ENCODE measurements at regions not wholly inside any gene's neighbourhood (a gene's known extent, or its start where the extent isn't known, plus 50 kb on each side); places are given as distances from the start of the nearest gene placed in this dataset.

DNA sequence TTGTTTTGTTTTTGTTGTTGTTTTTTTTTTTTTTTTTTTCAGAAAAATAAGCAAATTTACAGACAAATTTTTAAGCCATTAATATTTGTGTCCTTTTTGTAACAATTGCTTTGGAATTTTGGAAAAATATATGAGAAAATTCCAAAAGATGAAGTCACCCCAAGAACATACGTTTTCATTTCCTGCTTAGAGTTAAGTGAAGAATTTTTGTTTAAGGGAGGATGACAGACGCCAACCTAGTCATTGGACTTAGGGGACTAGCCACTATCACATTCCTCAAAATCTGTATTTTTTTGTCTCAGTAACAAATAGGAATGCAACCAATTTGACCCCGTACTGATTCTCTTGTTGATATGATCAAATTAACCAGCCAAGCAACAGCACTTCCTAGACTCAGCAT, 433.9 kb upstream of the SLC30A5 start:
- H3K4me2 ChIP-seq: no peak overlapping the region
- H3K4me1 ChIP-seq: peaks cover 0 to 8% (median 5%) of the 10 kb centered on the region in 10 experiments; a peak in 5 of 20 replicates
- H4K20me1 ChIP-seq: no peaks in the 10 kb centered on the region
- no peak for TF ChIP-seq Cebpa-rat (IDR thresholded peaks at IDR 0.05)
- H3K9ac ChIP-seq: no peak overlapping the region
- no peaks in the 10 kb centered on the region for H3K9me3 ChIP-seq (replicated peaks in 1 of 11)
- no peak overlapping the region for H3K27ac ChIP-seq
- no peak overlapping the region for H3K4me3 ChIP-seq
- H3K36me3 ChIP-seq: no peaks in the 10 kb centered on the region
- H3K27me3 ChIP-seq: no peaks in the 10 kb centered on the region

DNA sequence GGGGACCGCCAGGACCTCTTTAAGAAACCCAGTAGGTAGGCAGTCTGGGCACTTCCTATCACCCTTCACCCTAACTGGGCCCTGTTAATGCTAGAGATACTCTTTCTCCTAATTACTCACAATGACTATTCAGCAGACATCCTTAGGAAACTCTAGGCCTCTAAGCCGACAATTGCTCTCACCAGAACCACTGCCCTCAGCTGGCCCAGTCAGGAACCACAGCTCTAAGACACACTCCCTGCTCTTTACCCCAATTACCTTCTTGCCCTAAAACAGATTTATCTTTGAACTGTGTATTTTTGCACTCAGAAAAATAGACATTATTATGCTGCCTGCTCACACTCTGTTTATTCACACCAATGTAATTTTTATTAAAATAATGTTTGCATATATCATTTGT, 432.6 kb upstream of the SLC30A5 start:
- Histone ChIP-seq H3K4me2 (no peak overlapping the region), H3K4me1 (peaks cover 0 to 8% (median 5%) of the 10 kb centered on the region in 10 experiments; a peak in 5 of 20 replicates), H3K27ac (no peak overlapping the region), H3K36me3 (no peaks in the 10 kb centered on the region), H3K9ac (no peak overlapping the region), H4K20me1 (no peaks in the 10 kb centered on the region), H3K9me3 (replicated peaks in 1 of 11) (no peaks in the 10 kb centered on the region), H3K4me3 (no peak overlapping the region), H3K27me3 (no peaks in the 10 kb centered on the region)
- no peak for TF ChIP-seq Cebpa-rat (IDR thresholded peaks at IDR 0.05)

DNA sequence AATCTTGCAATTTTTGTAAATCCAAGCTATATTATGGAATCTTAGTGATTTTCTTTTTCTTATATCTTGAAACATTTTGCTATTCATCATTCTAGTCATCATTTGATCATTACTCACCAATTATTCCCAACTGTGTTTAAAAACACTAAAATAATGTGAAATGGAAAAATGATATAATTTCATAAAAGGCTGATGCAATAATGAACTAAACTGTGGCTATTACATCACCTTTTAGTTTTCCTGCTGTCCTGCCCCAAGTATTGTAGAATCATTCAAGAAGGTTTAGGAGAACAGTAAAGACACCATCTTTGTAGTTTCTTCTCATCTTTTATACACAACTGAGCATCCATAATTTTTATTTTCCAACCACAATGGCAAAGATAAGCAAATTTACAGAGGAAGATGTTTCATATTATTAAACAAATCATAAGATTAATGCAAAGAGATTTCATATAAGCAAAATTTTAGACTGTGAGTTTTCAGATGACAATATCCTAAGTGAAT, 431.0 kb upstream of the SLC30A5 start:
- no peak overlapping the region for H3K4me3 ChIP-seq
- peaks cover 0 to 8% (median 5%) of the 10 kb centered on the region in 10 experiments; a peak in 5 of 20 replicates for H3K4me1 ChIP-seq
- no peaks in the 10 kb centered on the region for H3K36me3 ChIP-seq
- H3K4me2 ChIP-seq: no peak overlapping the region
- TF ChIP-seq Cebpa-rat (IDR thresholded peaks at IDR 0.05): no peak
- no peaks in the 10 kb centered on the region for H3K9me3 ChIP-seq (replicated peaks in 1 of 11)
- no peaks in the 10 kb centered on the region for H3K27me3 ChIP-seq
- no peaks in the 10 kb centered on the region for H4K20me1 ChIP-seq
- no peak overlapping the region for H3K27ac ChIP-seq
- H3K9ac ChIP-seq: no peak overlapping the region

DNA sequence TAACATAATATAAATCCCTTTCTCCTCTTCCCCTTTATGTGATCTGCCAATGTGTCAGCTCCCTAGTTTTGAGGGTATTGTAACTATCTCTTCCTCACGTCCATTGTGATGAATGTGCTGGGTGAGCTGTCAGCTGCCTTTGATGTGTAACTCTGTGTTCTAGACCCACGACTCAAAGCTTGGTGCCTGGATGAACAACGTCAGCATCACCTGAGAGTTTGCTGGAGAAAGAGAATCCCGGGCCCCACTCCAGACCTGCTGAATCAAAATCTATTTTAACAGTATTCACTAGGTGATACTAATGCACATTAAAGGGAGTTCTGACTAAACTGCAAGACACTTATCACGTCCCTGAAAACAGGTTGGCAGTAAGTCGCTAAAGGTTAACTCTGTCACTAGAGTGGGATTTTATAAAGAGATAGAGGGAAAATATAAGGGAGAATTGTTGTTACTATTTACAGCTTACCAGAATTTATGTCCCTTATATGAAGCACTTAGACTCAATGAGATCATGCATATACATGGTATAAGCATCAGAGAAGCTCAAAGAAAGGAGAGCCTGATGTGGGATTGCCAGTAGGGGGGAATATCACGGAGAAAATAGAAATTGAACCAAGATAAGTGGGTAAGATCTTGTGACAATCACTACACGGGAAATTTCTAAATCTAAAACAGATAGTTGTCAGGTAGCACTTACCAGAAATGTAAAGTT, 423.8 kb upstream of the SLC30A5 start:
- no peak overlapping the region for H3K9ac ChIP-seq
- H3K4me2 ChIP-seq: no peak overlapping the region
- no peak for TF ChIP-seq Cebpa-rat (IDR thresholded peaks at IDR 0.05)
- H3K27me3 ChIP-seq: no peaks in the 10 kb centered on the region
- H3K27ac ChIP-seq: no peak overlapping the region
- peaks cover 0 to 20% (median 0%) of the 10 kb centered on the region in 10 experiments; a peak in 6 of 20 replicates for H3K4me1 ChIP-seq
- no peaks in the 10 kb centered on the region for H3K36me3 ChIP-seq
- H3K9me3 ChIP-seq (replicated peaks in 1 of 11): no peaks in the 10 kb centered on the region
- H4K20me1 ChIP-seq: no peaks in the 10 kb centered on the region
- H3K4me3 ChIP-seq: no peak overlapping the region

DNA sequence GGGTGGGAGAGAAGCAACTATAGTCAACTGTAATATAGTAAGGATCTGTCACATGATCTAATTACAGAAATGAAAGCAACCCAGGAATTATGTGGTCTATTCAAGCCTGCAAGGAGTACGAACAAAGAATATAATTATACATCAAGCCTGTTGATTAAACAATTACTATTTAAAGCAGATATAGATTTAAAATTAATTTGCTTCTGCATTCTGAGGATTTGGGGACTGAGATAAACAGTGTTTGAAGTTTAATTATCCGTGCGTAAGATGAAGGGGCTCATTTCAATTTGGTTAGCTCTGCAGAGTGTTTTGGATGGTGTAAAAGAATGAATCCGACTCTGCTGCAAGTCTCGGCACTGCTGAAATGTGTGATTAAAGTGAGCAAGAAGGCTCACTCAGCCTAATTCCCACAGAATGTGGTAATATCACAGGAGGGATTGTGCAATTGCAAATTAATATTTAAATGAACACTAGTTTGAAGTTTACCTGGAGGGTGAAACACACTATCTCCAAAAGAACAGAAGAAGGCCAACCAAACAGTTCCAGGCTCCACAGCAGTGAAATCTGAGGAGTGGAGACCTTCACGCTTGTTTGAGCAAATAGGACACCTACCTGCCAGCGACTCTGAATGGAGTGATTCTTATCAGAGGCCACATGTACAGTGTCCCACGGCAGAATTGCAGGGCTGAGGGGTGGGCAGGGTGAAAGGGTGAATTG, 420.6 kb upstream of the SLC30A5 start:
- no peak overlapping the region for H3K9ac ChIP-seq
- peaks cover 0 to 20% (median 0%) of the 10 kb centered on the region in 10 experiments; a peak in 6 of 20 replicates for H3K4me1 ChIP-seq
- no peak overlapping the region for H3K27ac ChIP-seq
- H3K4me3 ChIP-seq: no peak overlapping the region
- no peaks in the 10 kb centered on the region for H4K20me1 ChIP-seq
- H3K4me2 ChIP-seq: peak overlapping the region in 3 of 11 experiments; percentile 6 to 59 (median 44); a peak in 5 of 22 replicates
- no peaks in the 10 kb centered on the region for H3K9me3 ChIP-seq (replicated peaks in 1 of 11)
- TF ChIP-seq Cebpa-rat (IDR thresholded peaks at IDR 0.05): peak in 2 of 11 experiments; percentile 11 to 36; a peak in 1 of 22 replicates
- no peaks in the 10 kb centered on the region for H3K27me3 ChIP-seq
- no peaks in the 10 kb centered on the region for H3K36me3 ChIP-seq

DNA sequence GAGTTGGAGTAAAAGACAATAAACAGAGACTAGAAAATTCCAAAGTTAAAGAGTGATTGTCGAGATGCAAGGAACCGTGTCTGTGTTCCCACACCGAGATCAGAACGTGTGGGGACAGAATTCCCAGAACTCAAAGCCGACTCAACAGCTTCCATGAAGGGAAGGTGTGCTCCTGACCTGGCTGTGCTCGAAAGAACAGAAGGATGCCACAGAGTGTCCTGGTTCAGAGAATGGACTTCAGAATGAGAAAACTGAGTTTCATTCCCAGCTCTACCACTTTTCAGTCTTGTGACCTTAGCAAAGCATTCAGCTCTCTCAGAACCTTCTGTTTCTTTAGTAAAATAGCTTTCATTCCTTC, 420.0 kb upstream of the SLC30A5 start:
- H3K4me1 ChIP-seq: peaks cover 0 to 20% (median 1%) of the 10 kb centered on the region in 10 experiments; a peak in 10 of 20 replicates
- no peak for TF ChIP-seq Cebpa-rat (IDR thresholded peaks at IDR 0.05)
- H3K27me3 ChIP-seq: no peaks in the 10 kb centered on the region
- H3K36me3 ChIP-seq: no peaks in the 10 kb centered on the region
- no peak overlapping the region for H3K27ac ChIP-seq
- no peak overlapping the region for H3K4me2 ChIP-seq
- no peak overlapping the region for H3K4me3 ChIP-seq
- no peaks in the 10 kb centered on the region for H3K9me3 ChIP-seq (replicated peaks in 1 of 11)
- no peaks in the 10 kb centered on the region for H4K20me1 ChIP-seq
- H3K9ac ChIP-seq: no peak overlapping the region

DNA sequence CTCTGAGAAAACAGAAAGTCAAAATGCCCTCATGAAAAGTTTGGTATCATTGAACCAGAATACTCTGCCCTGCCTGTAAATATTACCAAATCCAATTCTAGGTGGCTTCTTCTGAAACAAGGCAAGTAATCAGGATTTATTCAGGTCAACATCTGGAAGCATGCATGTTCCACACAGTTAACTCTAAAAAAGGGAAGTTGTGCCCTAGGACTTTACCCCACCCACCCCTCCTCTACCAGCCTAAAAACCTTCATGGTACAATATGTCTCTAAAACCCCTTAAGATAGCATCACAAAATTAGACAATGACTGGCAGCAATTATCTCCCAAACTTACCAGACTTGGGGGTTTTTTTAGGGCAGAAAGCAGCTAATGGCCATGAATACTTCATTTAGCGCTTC, 414.8 kb upstream of the SLC30A5 start:
- no peak overlapping the region for H3K27ac ChIP-seq
- no peaks in the 10 kb centered on the region for H3K36me3 ChIP-seq
- H3K4me3 ChIP-seq: no peak overlapping the region
- TF ChIP-seq Cebpa-rat (IDR thresholded peaks at IDR 0.05): no peak
- no peak overlapping the region for H3K9ac ChIP-seq
- peak overlapping the region in 1 of 11 experiments; percentile 41; a peak in 2 of 22 replicates for H3K4me2 ChIP-seq
- H3K4me1 ChIP-seq: peaks cover 0 to 21% (median 12%) of the 10 kb centered on the region in 10 experiments; a peak in 11 of 20 replicates
- H3K9me3 ChIP-seq (replicated peaks in 1 of 11): no peaks in the 10 kb centered on the region
- H4K20me1 ChIP-seq: no peaks in the 10 kb centered on the region
- no peaks in the 10 kb centered on the region for H3K27me3 ChIP-seq

DNA sequence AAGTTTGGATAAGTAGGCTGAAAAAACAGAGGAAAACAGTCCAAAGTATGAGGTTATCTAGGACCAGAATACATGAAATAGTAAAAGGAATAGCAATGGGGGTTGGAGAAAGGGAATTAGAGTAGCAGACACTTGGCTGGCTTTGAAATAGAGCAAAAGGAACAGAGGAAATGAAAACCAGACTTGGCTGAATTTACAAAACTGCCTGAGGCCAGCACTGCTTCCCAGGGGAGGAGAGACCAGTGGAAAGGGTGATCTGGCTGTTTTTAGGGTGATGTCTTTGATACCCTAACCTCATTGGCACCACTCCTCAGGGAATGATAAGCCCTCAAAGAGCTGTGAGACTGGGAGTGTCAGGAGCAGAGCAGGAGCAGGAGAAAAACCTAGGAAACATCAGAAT, 413.4 kb upstream of the SLC30A5 start:
- H3K27me3 ChIP-seq: no peaks in the 10 kb centered on the region
- H3K4me1 ChIP-seq: peaks cover 0 to 21% (median 12%) of the 10 kb centered on the region in 10 experiments; a peak in 11 of 20 replicates
- H3K4me2 ChIP-seq: peak overlapping the region in 6 of 11 experiments; percentile 18 to 50 (median 40); a peak in 9 of 22 replicates
- H3K9me3 ChIP-seq (replicated peaks in 1 of 11): no peaks in the 10 kb centered on the region
- H3K27ac ChIP-seq: no peak overlapping the region
- no peak overlapping the region for H3K4me3 ChIP-seq
- H3K36me3 ChIP-seq: no peaks in the 10 kb centered on the region
- H4K20me1 ChIP-seq: no peaks in the 10 kb centered on the region
- no peak overlapping the region for H3K9ac ChIP-seq
- no peak for TF ChIP-seq Cebpa-rat (IDR thresholded peaks at IDR 0.05)

DNA sequence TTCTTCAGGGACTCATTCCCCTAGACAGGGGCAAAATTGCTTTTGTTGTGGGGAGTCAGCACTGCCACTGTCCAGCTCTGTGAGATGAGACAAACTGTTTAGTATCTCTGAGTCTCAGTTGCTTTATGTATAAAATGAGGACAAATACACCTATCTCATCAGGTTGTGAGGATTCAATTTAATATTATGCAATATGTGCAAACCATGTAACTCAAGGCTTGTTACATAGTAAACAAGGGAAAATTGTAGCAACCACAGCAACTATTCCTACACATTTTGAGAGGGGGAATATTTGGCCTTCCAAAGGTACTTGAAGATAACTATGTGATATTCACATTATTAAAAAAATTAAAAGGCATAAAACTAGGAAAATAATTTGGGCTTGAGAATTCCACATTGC, 411.9 kb upstream of the SLC30A5 start:
- Histone ChIP-seq H3K36me3 (no peaks in the 10 kb centered on the region), H3K4me1 (peaks cover 0 to 21% (median 13%) of the 10 kb centered on the region in 10 experiments; a peak in 11 of 20 replicates), H3K4me3 (no peak overlapping the region), H3K4me2 (no peak overlapping the region), H3K9me3 (replicated peaks in 1 of 11) (no peaks in the 10 kb centered on the region), H4K20me1 (no peaks in the 10 kb centered on the region), H3K27me3 (no peaks in the 10 kb centered on the region), H3K9ac (no peak overlapping the region), H3K27ac (no peak overlapping the region)
- no peak for TF ChIP-seq Cebpa-rat (IDR thresholded peaks at IDR 0.05)

Data from BLaER1 treated with 17β-estradiol and CSF1 and Interleukin-3, amounts not matched to agents 10 nM and 100 nM (cell line).